Progenitor cell of endocrine pancreas (in vitro differentiated cells): ENCODE measurements at regions not wholly inside any gene's neighbourhood (a gene's known extent, or its start where the extent isn't known, plus 50 kb on each side); places are given as distances from the start of the nearest gene placed in this dataset.

Experiments used
- DNase-seq: peaks from one replicate; pipeline ENCODE4 v3.0.0; 2021; ENCODE audit warnings: low spot score; ENCODE audit not compliant: unreplicated experiment
- H3K27ac Mint-ChIP-seq: 2 replicates; pipeline ENCODE4 v1.8.0; 2021; ENCODE audit warnings: mild to moderate bottlenecking, moderate library complexity, mixed read lengths
- H3K27me3 Mint-ChIP-seq: 2 replicates; pipeline ENCODE4 v1.8.0; 2021; ENCODE audit warnings: mixed read lengths
- H3K36me3 Mint-ChIP-seq: 2 replicates; pipeline ENCODE4 v1.8.0; 2022; ENCODE audit warnings: mixed read lengths; ENCODE audit not compliant: insufficient read depth
- H3K4me1 Mint-ChIP-seq: 2 replicates; pipeline ENCODE4 v1.8.0; 2021; ENCODE audit warnings: low read depth, mixed read lengths
- H3K4me3 Mint-ChIP-seq: 2 replicates; pipeline ENCODE4 v1.8.0; 2021; ENCODE audit warnings: low read depth, mild to moderate bottlenecking, moderate library complexity, mixed read lengths
- H3K9me3 Mint-ChIP-seq: 2 replicates; pipeline ENCODE4 v1.8.0; 2021; ENCODE audit warnings: low read depth, mixed read lengths
- CTCF ChIP-seq: fragments of 200-600 bp; sonication (generic); IDR thresholded peaks from one replicate; pipeline ENCODE4 v1.5.0; 2021; ENCODE audit warnings: antibody characterized with exemption, mild to moderate bottlenecking; ENCODE audit not compliant: unreplicated experiment

DNA sequence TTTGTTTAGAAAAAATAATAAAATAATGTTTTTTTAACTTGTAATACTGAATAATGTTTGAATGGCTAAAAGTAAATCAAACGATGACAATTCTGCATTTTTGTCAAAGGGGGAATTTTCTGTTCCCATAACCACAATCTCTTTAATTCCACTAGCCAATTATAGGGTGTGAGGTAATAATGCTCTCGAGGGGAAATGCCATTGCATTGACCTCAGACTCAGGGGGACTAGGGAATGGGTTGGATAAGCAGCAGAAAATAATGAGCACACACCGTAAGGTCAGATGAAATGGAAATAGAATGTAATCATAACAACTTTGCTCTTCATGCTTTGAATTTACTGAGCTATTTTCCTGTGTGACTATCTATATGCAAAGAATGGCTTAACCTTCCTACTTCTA, 584.7 kb downstream of the RFPL4B start:
- Mint-ChIP-seq H3K27me3 (no peaks in the 10 kb centered on the region), H3K9me3 (no peaks in the 10 kb centered on the region), H3K4me3 (no peak overlapping the region), H3K36me3 (no peaks in the 10 kb centered on the region), H3K27ac (no peak overlapping the region), H3K4me1 (no peaks in the 10 kb centered on the region)
- no peak for TF ChIP-seq CTCF
- DNase-seq = no peak

DNA sequence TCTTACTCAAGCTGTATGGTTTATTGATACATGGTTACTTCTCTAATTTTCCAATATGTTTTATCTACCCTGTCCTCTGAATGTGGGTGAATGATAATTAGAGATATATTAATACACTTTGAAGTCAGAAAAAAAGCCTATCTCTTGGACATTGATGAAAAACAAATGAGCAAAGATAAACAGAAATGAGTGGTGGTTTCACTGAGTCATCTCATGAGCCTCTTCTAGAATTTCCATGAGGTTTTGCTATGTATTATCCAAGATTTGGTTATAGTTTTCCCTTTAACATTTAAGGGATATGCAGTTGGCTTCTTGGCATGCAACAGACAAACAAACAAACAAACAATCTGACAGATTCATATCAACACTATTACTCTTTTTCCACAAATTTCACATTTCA, 586.8 kb downstream of the RFPL4B start:
- no peaks in the 10 kb centered on the region for H3K9me3 Mint-ChIP-seq
- no peak for TF ChIP-seq CTCF
- no peaks in the 10 kb centered on the region for H3K4me1 Mint-ChIP-seq
- no peak overlapping the region for H3K4me3 Mint-ChIP-seq
- no peak for DNase-seq
- H3K27me3 Mint-ChIP-seq = no peaks in the 10 kb centered on the region
- no peaks in the 10 kb centered on the region for H3K36me3 Mint-ChIP-seq
- H3K27ac Mint-ChIP-seq = no peak overlapping the region

GRCh38 chr6:112934433-112935327, 587.5 kb downstream of the RFPL4B start:
- TF ChIP-seq CTCF = no peak
- Mint-ChIP-seq H3K9me3 (no peaks in the 10 kb centered on the region), H3K27me3 (no peaks in the 10 kb centered on the region), H3K36me3 (no peaks in the 10 kb centered on the region), H3K27ac (no peak overlapping the region), H3K4me3 (no peak overlapping the region), H3K4me1 (no peaks in the 10 kb centered on the region)
- no peak for DNase-seq

GRCh38 chr6:112935402-112936078, 588.4 kb downstream of the RFPL4B start:
- Mint-ChIP-seq H3K27ac (no peak overlapping the region), H3K9me3 (no peaks in the 10 kb centered on the region), H3K36me3 (no peaks in the 10 kb centered on the region), H3K4me3 (no peak overlapping the region), H3K27me3 (no peaks in the 10 kb centered on the region), H3K4me1 (peaks cover 3% of the 10 kb centered on the region)
- no peak for TF ChIP-seq CTCF
- no peak for DNase-seq

GRCh38 chr6:112936079-112936472, 588.9 kb downstream of the RFPL4B start:
- DNase-seq = no peak
- no peak for TF ChIP-seq CTCF
- H3K27ac Mint-ChIP-seq = no peak overlapping the region
- H3K4me1 Mint-ChIP-seq = peaks cover 3% of the 10 kb centered on the region
- H3K27me3 Mint-ChIP-seq = no peaks in the 10 kb centered on the region
- no peaks in the 10 kb centered on the region for H3K36me3 Mint-ChIP-seq
- H3K4me3 Mint-ChIP-seq = no peak overlapping the region
- H3K9me3 Mint-ChIP-seq = no peaks in the 10 kb centered on the region
